GM12878 (cell line): ENCODE measurements at regions not wholly inside any gene's neighbourhood (a gene's known extent, or its start where the extent isn't known, plus 50 kb on each side); places are given as distances from the start of the nearest gene placed in this dataset.

Experiments used
- ATAC-seq: fragments of 200-7000 bp; cut with Tn5 transposase; 3 replicates; pipeline ENCODE4 v1.9.1; 2020; ENCODE audit warnings: mild to moderate bottlenecking, moderate library complexity
- BruUV-seq: library from RNA; stranded (reverse); fragments of 400-500 nt; replicated peaks from 2 replicates; lab custom pipeline; 2021; lab: Mats Ljungman, UMichigan
- CTCF ChIA-PET: fragments of 300-600 bp; sonication (Branson Sonifier 250); formaldehyde crosslinking; extraction: SDS; loops from one replicate; lab custom pipeline; 2021; ENCODE audit warnings: inconsistent platforms; lab: Yijun Ruan, JAX
- POLR2A ChIA-PET: fragments of 350-600 bp; formaldehyde crosslinking; extraction: SDS; loops from one replicate; lab custom pipeline; 2021; ENCODE audit warnings: inconsistent platforms; lab: Charles Lee
- RAD21 ChIA-PET: fragments of 300-600 bp; sonication (Branson Sonifier 250); formaldehyde crosslinking; loops from one replicate; lab custom pipeline; 2023; ENCODE audit warnings: antibody characterized with exemption; ENCODE audit not compliant: unreplicated experiment; lab: Charles Lee
- SMC1A ChIA-PET: fragments of 300-600 bp; sonication (Branson Sonifier 250); formaldehyde crosslinking; loops from one replicate; lab custom pipeline; 2023; ENCODE audit not compliant: unreplicated experiment, uncharacterized antibody; lab: Charles Lee
- DNase-seq: peaks from one replicate; pipeline ENCODE4 v3.0.0-alpha.2; 2011; ENCODE audit warnings: low read depth, low spot score
- FAIRE-seq: peaks from 3 replicates; lab custom pipeline; 2011; peaks lifted over from hg19 to GRCh38; lab: Jason Lieb, UNC
- H2AFZ ChIP-seq: 2 replicates; pipeline ENCODE4 v1.6.0; 2011; ENCODE audit warnings: low read depth, low read length, control low read depth; ENCODE audit not compliant: control insufficient read depth
- H3K27ac ChIP-seq: 2 replicates; pipeline ENCODE4 v1.5.1; 2011; ENCODE audit warnings: control low read depth; ENCODE audit not compliant: control insufficient read depth, insufficient read depth
- H3K27me3 ChIP-seq, 2 experiments: replicated peaks in 1 of 2; 2 replicates each; pipeline versions ENCODE4 v1.6.0 to v1.6.1; 2011; ENCODE audit warnings: low read length in 1 of 2; ENCODE audit not compliant: control insufficient read depth in 2 of 2, insufficient read depth in 2 of 2
- H3K36me3 ChIP-seq, 2 experiments: 2 replicates each; pipeline ENCODE4 v1.5.1; 2011; ENCODE audit warnings: low read length in 1 of 2; ENCODE audit not compliant: control insufficient read depth in 2 of 2, insufficient read depth in 2 of 2
- H3K4me1 ChIP-seq: 2 replicates; pipeline ENCODE4 v1.6.1; 2011; ENCODE audit warnings: mild to moderate bottlenecking, low read length, moderate library complexity, mixed read lengths; ENCODE audit not compliant: control insufficient read depth, insufficient read depth
- H3K4me2 ChIP-seq: 2 replicates; pipeline ENCODE4 v1.6.0; 2011; ENCODE audit warnings: control low read depth; ENCODE audit not compliant: control insufficient read depth, insufficient read depth
- H3K4me3 ChIP-seq: fragments of 200-600 bp; sonication (generic); 2 replicates; pipeline ENCODE4 v1.5.1; 2016
- H3K79me2 ChIP-seq: 2 replicates; pipeline ENCODE4 v1.6.0; 2011; ENCODE audit warnings: low read length; ENCODE audit not compliant: control insufficient read depth, insufficient read depth
- H3K9ac ChIP-seq: 2 replicates; pipeline ENCODE4 v1.8.0; 2011; ENCODE audit warnings: low read length, control low read depth, mixed read lengths; ENCODE audit not compliant: control insufficient read depth, insufficient read depth
- H3K9me3 ChIP-seq: replicated peaks from 3 replicates; pipeline ENCODE4 v1.5.1; 2011; ENCODE audit warnings: mild to moderate bottlenecking, low read length; ENCODE audit not compliant: control insufficient read depth, insufficient read depth
- H4K20me1 ChIP-seq: 2 replicates; pipeline ENCODE4 v1.6.0; 2011; ENCODE audit not compliant: control insufficient read depth, insufficient read depth
- ELK1 ChIP-seq: IDR thresholded peaks from 2 replicates; pipeline ENCODE4 v1.6.1; 2012; ENCODE audit warnings: low read depth, low read length, improper control_type of control experiment
- FOS ChIP-seq: IDR thresholded peaks from 3 replicates; pipeline ENCODE4 v1.6.1; 2011; ENCODE audit warnings: borderline replicate concordance; ENCODE audit not compliant: insufficient read length; ENCODE audit errors: extremely low read depth
- NR2C1 ChIP-seq: fragments of 450-650 bp; IDR thresholded peaks from 2 replicates; pipeline ENCODE4 v1.6.1; 2017; ENCODE audit warnings: antibody characterized with exemption, mild to moderate bottlenecking, moderate library complexity
- RBBP5 ChIP-seq: fragments of 200-600 bp; sonication (generic); conservative IDR thresholded peaks from 2 replicates; pipeline ENCODE4 v1.6.1; 2016
- ZBTB4 ChIP-seq: fragments of 450-650 bp; formaldehyde crosslinking; IDR thresholded peaks from 2 replicates; pipeline ENCODE4 v1.4.0; 2022; ENCODE audit warnings: mild to moderate bottlenecking, moderate library complexity
- WGBS: methylation state at CpG from one replicate; pipeline ENCODE4 v1.1.6; 2016; ENCODE audit warnings: low lambda C conversion rate; ENCODE audit not compliant: insufficient replicate concordance, insufficient coverage; ENCODE audit errors: missing lambda C conversion rate; 5-methylcytosine and 5-hydroxymethylcytosine counted together
- in situ Hi-C: fragments of 300-500 bp; cut with MboI; formaldehyde crosslinking; loops from 9 replicates; pipeline ENCODE4 v1.14.3; 2018; ENCODE audit warnings: mixed read lengths
- intact Hi-C: fragments of 100-400 bp; cut with micrococcal nuclease; formaldehyde crosslinking; loops from one replicate; pipeline ENCODE4 v1.14.2; 2022; ENCODE audit not compliant: unreplicated experiment
- TF ChIP-seq, protein P1 (sequence below): fragments of 150-350 bp; IDR thresholded peaks from 2 replicates; pipeline ENCODE4 v1.6.1; 2014; ENCODE audit warnings: mild to moderate bottlenecking, low read depth, low read length

DNA sequence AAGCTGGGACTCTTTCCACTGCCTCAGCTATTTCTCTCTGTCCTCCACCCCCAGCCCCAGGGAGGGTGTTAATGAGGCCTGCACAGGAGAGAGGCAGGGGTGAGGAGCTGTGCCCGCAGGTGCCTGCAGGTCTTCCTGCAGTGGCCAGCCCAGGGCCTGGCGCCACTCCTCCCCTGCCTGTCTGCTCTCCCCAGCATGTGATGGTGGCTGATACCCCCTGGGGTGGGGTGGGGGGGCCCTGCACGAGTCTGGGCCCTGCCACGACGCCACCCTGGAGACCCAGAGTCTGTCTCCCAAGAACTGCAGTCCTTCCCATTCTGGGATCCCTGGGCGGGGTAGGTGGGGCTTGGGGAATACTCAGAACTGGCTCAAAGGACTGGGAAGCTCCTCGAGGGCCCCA is 166.4 kb upstream of the SMIM23 start:
- Histone ChIP-seq H3K9ac (no peak overlapping the region), H3K27ac (no peak overlapping the region), H3K4me2 (no peak overlapping the region), H2AFZ (no peak overlapping the region), H3K27me3 (peaks cover 0 to 3% of the 10 kb centered on the region in 2 experiments; a peak in 2 of 4 replicates), H4K20me1 (no peaks in the 10 kb centered on the region), H3K79me2 (no peaks in the 10 kb centered on the region), H3K4me1 (no peaks in the 10 kb centered on the region), H3K4me3 (no peak overlapping the region), H3K9me3 (no peaks in the 10 kb centered on the region), H3K36me3 (no peaks in the 10 kb centered on the region)
- POLR2A ChIA-PET, result no interaction called here
- RAD21 ChIA-PET, result no interaction called here
- BruUV-seq, result no TSS peak
- 13% methylated on average over 7 of the region's 7 CpGs for WGBS
- CTCF ChIA-PET, result interaction anchor here (0.7 kb wide), 1 partner anchor 13 kb away, joined by 3 read pairs; no protein-coding TSS in a partner anchor
- in situ Hi-C loops (no loop called here), intact Hi-C loops (no loop called here)
- ATAC-seq (no peak), DNase-seq (no peak), FAIRE-seq (no peak)
- TF ChIP-seq RBBP5 (no peak), ELK1 (no peak), ZBTB4 (CRISPR knock-in tag) (no peak), FOS (no peak), NR2C1 (no peak)
- TF ChIP-seq, protein P1, sequence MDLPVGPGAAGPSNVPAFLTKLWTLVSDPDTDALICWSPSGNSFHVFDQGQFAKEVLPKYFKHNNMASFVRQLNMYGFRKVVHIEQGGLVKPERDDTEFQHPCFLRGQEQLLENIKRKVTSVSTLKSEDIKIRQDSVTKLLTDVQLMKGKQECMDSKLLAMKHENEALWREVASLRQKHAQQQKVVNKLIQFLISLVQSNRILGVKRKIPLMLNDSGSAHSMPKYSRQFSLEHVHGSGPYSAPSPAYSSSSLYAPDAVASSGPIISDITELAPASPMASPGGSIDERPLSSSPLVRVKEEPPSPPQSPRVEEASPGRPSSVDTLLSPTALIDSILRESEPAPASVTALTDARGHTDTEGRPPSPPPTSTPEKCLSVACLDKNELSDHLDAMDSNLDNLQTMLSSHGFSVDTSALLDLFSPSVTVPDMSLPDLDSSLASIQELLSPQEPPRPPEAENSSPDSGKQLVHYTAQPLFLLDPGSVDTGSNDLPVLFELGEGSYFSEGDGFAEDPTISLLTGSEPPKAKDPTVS, result no peak
- SMC1A ChIA-PET, result interaction anchor here (0.6 kb wide), 1 partner anchor 287 kb away, joined by 4 read pairs; no protein-coding TSS in a partner anchor
